Fibroblast of lung (primary cell): ENCODE measurements at regions not wholly inside any gene's neighbourhood (a gene's known extent, or its start where the extent isn't known, plus 50 kb on each side); places are given as distances from the start of the nearest gene placed in this dataset.

Experiments
- DNase-seq, 2 donors: peaks; one replicate each; pipeline versions ENCODE4 v3.0.0 to v3.0.0-alpha.2; 2010; ENCODE audit warnings: low read depth in 2 of 2
- H2AFZ ChIP-seq: 2 replicates; pipeline ENCODE4 v1.5.1; 2012; ENCODE audit warnings: low read length, control low read depth, inconsistent platforms
- H3K27ac ChIP-seq: 2 replicates; pipeline ENCODE4 v1.5.1; 2011; ENCODE audit warnings: low read length, control low read depth; ENCODE audit not compliant: insufficient read depth
- H3K27me3 ChIP-seq: 2 replicates; pipeline ENCODE4 v1.5.1; 2011; ENCODE audit warnings: mild to moderate bottlenecking, low read length; ENCODE audit not compliant: control insufficient read depth, insufficient read depth
- H3K36me3 ChIP-seq: 2 replicates; pipeline ENCODE4 v1.5.1; 2011; ENCODE audit warnings: low read length; ENCODE audit not compliant: control insufficient read depth, insufficient read depth
- H3K4me1 ChIP-seq: 2 replicates; pipeline ENCODE4 v1.5.1; 2011; ENCODE audit warnings: low read length; ENCODE audit not compliant: control insufficient read depth, insufficient read depth; ENCODE audit errors: extremely low read depth
- H3K4me2 ChIP-seq: 2 replicates; pipeline ENCODE4 v1.5.1; 2011; ENCODE audit warnings: low read length, control low read depth; ENCODE audit not compliant: insufficient read depth; ENCODE audit errors: extremely low read depth
- H3K4me3 ChIP-seq, 4 experiments: fragments of 200-600 bp in 1 of 4; sonication (generic) in 1 of 4; replicated peaks in 1 of 4; 2 replicates each; pipeline ENCODE4 v1.5.1; 2011 to 2016; ENCODE audit warnings: low read length in 4 of 4, low read depth in 3 of 4, mild to moderate bottlenecking in 3 of 4, control low read depth in 2 of 4, inconsistent platforms in 1 of 4, mixed read lengths in 1 of 4; ENCODE audit not compliant: insufficient read depth in 1 of 4; ENCODE audit errors: control extremely low read depth in 1 of 4
- H3K79me2 ChIP-seq: 2 replicates; pipeline ENCODE4 v1.5.1; 2012; ENCODE audit warnings: mild to moderate bottlenecking, low read length, inconsistent platforms; ENCODE audit not compliant: control insufficient read depth, insufficient read depth
- H3K9ac ChIP-seq: 2 replicates; pipeline ENCODE4 v1.5.1; 2011; ENCODE audit warnings: mild to moderate bottlenecking, low read length, control low read depth; ENCODE audit not compliant: insufficient read depth
- H3K9me3 ChIP-seq: 2 replicates; pipeline ENCODE4 v1.5.1; 2012; ENCODE audit warnings: low read depth, low read length; ENCODE audit not compliant: control insufficient read depth, insufficient read depth
- H4K20me1 ChIP-seq: 2 replicates; pipeline ENCODE4 v1.5.1; 2011; ENCODE audit warnings: low read length; ENCODE audit not compliant: control insufficient read depth, insufficient read depth; ENCODE audit errors: extremely low read depth
- EZH2 ChIP-seq: IDR thresholded peaks from 2 replicates; pipeline ENCODE4 v1.5.1; 2012; ENCODE audit warnings: low read length, control low read depth, mild to moderate bottlenecking; ENCODE audit errors: missing control alignments
- TF ChIP-seq, protein P1 (sequence below), 2 donors: IDR thresholded peaks in 1 of 2; conservative IDR thresholded peaks in 1 of 2; 1 replicate in 1 of 2; 2 replicates in 1 of 2; pipeline ENCODE4 v1.5.1; 2011 to 2012; ENCODE audit warnings: low read length in 2 of 2, control low read depth in 1 of 2, inconsistent platforms in 1 of 2, low read depth in 1 of 2, mild to moderate bottlenecking in 1 of 2

DNA sequence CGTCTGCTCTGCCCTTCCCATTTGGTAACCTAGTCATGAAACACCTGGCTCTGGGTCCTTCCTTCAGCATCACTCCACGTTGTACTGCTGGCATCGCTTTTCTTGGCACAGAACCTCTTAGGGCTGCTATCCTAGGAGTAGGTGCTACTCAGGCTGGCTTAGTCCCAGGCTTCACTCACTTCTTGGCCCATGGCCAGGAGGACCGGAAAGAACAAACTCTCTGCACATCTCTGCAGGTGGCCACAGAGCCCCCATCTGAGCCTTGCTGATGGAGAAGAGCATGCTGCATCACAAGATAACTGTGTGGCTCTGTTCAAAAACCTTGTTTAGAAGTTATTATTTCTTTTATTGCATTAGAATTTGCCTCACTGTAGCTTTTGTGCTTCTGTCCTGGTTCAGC is 447.2 kb upstream of the TNP1 start:
- Histone ChIP-seq H3K9me3 (no peaks in the 10 kb centered on the region), H3K79me2 (no peaks in the 10 kb centered on the region), H3K4me2 (no peak overlapping the region), H3K4me3 (no peak overlapping the region), H2AFZ (no peak overlapping the region), H3K4me1 (no peaks in the 10 kb centered on the region), H3K27ac (no peak overlapping the region), H3K9ac (no peak overlapping the region), H3K27me3 (no peaks in the 10 kb centered on the region), H3K36me3 (no peaks in the 10 kb centered on the region), H4K20me1 (no peaks in the 10 kb centered on the region)
- no peak for DNase-seq
- TF ChIP-seq EZH2 = no peak
- TF ChIP-seq, protein P1, sequence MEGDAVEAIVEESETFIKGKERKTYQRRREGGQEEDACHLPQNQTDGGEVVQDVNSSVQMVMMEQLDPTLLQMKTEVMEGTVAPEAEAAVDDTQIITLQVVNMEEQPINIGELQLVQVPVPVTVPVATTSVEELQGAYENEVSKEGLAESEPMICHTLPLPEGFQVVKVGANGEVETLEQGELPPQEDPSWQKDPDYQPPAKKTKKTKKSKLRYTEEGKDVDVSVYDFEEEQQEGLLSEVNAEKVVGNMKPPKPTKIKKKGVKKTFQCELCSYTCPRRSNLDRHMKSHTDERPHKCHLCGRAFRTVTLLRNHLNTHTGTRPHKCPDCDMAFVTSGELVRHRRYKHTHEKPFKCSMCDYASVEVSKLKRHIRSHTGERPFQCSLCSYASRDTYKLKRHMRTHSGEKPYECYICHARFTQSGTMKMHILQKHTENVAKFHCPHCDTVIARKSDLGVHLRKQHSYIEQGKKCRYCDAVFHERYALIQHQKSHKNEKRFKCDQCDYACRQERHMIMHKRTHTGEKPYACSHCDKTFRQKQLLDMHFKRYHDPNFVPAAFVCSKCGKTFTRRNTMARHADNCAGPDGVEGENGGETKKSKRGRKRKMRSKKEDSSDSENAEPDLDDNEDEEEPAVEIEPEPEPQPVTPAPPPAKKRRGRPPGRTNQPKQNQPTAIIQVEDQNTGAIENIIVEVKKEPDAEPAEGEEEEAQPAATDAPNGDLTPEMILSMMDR (conservative IDR thresholded peaks at IDR 0.05 in 1 of 2, IDR thresholded peaks at IDR 0.05 in 1 of 2; ENCODE audit: low read depth in 1 of 2, low read length in 2 of 2) = no peak

DNA sequence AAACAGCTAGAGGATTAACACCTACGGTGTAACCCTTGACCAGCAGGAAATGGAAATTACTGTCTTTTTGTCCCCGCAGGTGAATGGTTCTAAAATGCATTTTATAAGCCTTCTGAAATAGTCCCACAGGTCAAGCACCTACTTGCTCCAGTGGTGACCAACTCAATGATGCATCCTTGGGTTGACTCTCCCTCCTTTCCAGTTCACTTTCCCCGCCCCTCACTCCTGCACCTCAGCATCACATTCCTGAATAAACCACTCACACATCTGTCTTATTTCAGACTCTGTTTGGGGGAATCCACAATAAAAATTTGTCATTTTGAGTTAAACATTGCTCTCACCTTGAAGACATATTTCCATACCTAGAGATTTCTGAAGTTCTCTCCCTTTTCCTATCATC is 446.0 kb upstream of the TNP1 start:
- H3K27me3 ChIP-seq = no peaks in the 10 kb centered on the region
- H4K20me1 ChIP-seq = no peaks in the 10 kb centered on the region
- DNase-seq = no peak
- no peaks in the 10 kb centered on the region for H3K9me3 ChIP-seq
- no peak overlapping the region for H2AFZ ChIP-seq
- TF ChIP-seq EZH2 = no peak
- no peaks in the 10 kb centered on the region for H3K4me1 ChIP-seq
- no peak overlapping the region for H3K4me3 ChIP-seq
- H3K4me2 ChIP-seq = no peak overlapping the region
- H3K79me2 ChIP-seq = no peaks in the 10 kb centered on the region
- H3K36me3 ChIP-seq = no peaks in the 10 kb centered on the region
- H3K9ac ChIP-seq = no peak overlapping the region
- H3K27ac ChIP-seq = no peak overlapping the region

DNA sequence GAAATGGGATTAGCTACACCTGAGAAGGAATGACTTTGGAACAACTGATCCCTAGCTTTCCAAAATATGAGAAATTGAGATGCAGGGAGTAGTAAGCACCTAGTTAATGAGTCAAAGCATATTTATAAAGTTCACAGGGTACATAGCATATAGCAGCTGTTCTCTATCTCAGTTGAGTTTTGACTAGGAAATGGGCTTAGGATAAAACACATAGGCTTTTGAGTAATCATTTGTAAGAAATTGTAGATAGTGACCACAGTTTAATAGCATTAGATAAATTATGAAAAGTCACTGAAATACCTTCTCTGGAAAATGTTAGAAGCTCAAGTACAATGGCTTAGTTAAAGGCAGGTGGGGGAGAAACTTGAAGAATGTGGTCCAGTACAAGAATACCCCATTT is 444.7 kb upstream of the TNP1 start:
- no peak for DNase-seq
- H3K4me1 ChIP-seq = no peaks in the 10 kb centered on the region
- no peaks in the 10 kb centered on the region for H4K20me1 ChIP-seq
- H2AFZ ChIP-seq = no peak overlapping the region
- H3K79me2 ChIP-seq = no peaks in the 10 kb centered on the region
- no peaks in the 10 kb centered on the region for H3K36me3 ChIP-seq
- no peak for TF ChIP-seq EZH2
- TF ChIP-seq, protein P1 (conservative IDR thresholded peaks at IDR 0.05 in 1 of 2, IDR thresholded peaks at IDR 0.05 in 1 of 2; ENCODE audit: low read depth in 1 of 2, low read length in 2 of 2) = no peak
- H3K9me3 ChIP-seq = no peaks in the 10 kb centered on the region
- no peak overlapping the region for H3K9ac ChIP-seq
- no peaks in the 10 kb centered on the region for H3K27me3 ChIP-seq
- no peak overlapping the region for H3K4me2 ChIP-seq
- no peak overlapping the region for H3K4me3 ChIP-seq
- H3K27ac ChIP-seq = no peak overlapping the region
